Ovary (tissue), 3 donors: ENCODE measurements at regions not wholly inside any gene's neighbourhood (a gene's known extent, or its start where the extent isn't known, plus 50 kb on each side); places are given as distances from the start of the nearest gene placed in this dataset.

Experiments used
- POLR2A ChIP-seq: fragments of 450-650 bp; IDR thresholded peaks from one replicate; pipeline ENCODE4 v1.6.1; 2017; ENCODE audit warnings: antibody characterized with exemption, mild to moderate bottlenecking, moderate library complexity
- TF ChIP-seq, protein P1 (sequence below), 3 donors: fragments of 450-650 bp in 2 of 3; fragments of 200-600 bp in 1 of 3; IDR thresholded peaks; one replicate each; pipeline versions ENCODE4 v1.5.1 to v1.8.0; 2016 to 2022; ENCODE audit warnings: antibody characterized with exemption in 3 of 3, mild to moderate bottlenecking in 1 of 3
- donor health status: DM: no; HTN: no; CAD: no.

DNA sequence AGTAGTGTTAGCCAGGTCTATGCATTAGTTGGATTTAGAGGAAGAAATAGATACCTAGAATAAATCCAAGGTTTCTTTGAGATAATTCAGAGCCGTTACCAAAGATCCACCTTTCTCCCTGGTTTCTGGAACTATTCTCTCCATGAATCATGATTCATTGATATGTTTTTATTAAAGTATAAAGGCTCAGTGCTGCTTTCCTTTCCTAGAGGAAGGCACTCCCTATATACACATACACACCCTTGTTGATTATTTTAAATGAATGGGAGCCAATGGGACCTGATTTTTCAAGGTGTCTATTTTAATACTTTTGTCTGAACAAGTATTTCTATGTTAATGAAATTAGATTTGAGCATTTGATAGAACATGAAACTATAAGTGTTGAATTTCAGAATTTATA is 146.8 kb upstream of the SPRY1 start:
- TF ChIP-seq, protein P1, sequence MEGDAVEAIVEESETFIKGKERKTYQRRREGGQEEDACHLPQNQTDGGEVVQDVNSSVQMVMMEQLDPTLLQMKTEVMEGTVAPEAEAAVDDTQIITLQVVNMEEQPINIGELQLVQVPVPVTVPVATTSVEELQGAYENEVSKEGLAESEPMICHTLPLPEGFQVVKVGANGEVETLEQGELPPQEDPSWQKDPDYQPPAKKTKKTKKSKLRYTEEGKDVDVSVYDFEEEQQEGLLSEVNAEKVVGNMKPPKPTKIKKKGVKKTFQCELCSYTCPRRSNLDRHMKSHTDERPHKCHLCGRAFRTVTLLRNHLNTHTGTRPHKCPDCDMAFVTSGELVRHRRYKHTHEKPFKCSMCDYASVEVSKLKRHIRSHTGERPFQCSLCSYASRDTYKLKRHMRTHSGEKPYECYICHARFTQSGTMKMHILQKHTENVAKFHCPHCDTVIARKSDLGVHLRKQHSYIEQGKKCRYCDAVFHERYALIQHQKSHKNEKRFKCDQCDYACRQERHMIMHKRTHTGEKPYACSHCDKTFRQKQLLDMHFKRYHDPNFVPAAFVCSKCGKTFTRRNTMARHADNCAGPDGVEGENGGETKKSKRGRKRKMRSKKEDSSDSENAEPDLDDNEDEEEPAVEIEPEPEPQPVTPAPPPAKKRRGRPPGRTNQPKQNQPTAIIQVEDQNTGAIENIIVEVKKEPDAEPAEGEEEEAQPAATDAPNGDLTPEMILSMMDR (IDR thresholded peaks at IDR 0.05), result no peak
- no peak for TF ChIP-seq POLR2A
